Adrenal gland (tissue), 5 donors: ENCODE measurements at regions not wholly inside any gene's neighbourhood (a gene's known extent, or its start where the extent isn't known, plus 50 kb on each side); places are given as distances from the start of the nearest gene placed in this dataset.

Source experiments
- POLR2A ChIP-seq, 2 donors: fragments of 450-650 bp; IDR thresholded peaks; one replicate each; pipeline ENCODE4 v1.6.1; 2017; ENCODE audit warnings: antibody characterized with exemption in 2 of 2, mild to moderate bottlenecking in 2 of 2, moderate library complexity in 1 of 2
- TF ChIP-seq, protein P1 (sequence below), 6 experiments: fragments of 450-650 bp in 4 of 6; fragments of 200-600 bp in 2 of 6; sonication (generic) in 1 of 6; IDR thresholded peaks; 1 replicate in 5 of 6; 2 replicates in 1 of 6; pipeline versions ENCODE4 v1.5.1 to v1.8.0; 2016 to 2021; ENCODE audit warnings: antibody characterized with exemption in 6 of 6, mild to moderate bottlenecking in 2 of 6, moderate library complexity in 1 of 6
- donor health status: DM: no; HTN: no; CAD: no.

DNA sequence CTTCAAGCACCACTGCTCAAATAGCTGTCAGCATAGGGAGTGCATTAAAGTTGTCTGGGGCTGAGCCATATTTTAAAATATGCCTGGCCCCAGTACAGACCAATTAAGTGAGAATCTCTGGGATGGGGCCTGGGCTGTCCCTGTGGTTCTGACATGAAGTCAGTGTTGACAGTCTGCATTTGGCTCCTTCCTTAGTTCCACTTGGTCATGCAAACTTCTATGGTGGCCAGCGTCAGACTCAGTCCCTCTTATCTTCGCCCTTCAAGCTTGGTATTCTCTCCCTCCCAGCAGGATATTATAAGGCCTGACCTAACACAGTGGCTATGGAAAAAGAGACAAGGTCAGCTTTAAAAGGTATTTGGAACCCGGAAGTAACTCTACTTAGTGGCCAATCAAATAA is 177.2 kb downstream of the PMP22 start:
- TF ChIP-seq, protein P1, sequence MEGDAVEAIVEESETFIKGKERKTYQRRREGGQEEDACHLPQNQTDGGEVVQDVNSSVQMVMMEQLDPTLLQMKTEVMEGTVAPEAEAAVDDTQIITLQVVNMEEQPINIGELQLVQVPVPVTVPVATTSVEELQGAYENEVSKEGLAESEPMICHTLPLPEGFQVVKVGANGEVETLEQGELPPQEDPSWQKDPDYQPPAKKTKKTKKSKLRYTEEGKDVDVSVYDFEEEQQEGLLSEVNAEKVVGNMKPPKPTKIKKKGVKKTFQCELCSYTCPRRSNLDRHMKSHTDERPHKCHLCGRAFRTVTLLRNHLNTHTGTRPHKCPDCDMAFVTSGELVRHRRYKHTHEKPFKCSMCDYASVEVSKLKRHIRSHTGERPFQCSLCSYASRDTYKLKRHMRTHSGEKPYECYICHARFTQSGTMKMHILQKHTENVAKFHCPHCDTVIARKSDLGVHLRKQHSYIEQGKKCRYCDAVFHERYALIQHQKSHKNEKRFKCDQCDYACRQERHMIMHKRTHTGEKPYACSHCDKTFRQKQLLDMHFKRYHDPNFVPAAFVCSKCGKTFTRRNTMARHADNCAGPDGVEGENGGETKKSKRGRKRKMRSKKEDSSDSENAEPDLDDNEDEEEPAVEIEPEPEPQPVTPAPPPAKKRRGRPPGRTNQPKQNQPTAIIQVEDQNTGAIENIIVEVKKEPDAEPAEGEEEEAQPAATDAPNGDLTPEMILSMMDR (IDR thresholded peaks at IDR 0.05), result no peak
- no peak for TF ChIP-seq POLR2A (IDR thresholded peaks at IDR 0.05)
